SK-N-SH (cell line): ENCODE measurements at regions not wholly inside any gene's neighbourhood (a gene's known extent, or its start where the extent isn't known, plus 50 kb on each side); places are given as distances from the start of the nearest gene placed in this dataset.

ENCODE experiments used
- CHD2 ChIP-seq: fragments of 150-350 bp; IDR thresholded peaks from 2 replicates; pipeline ENCODE4 v1.6.1; 2018; ENCODE audit warnings: low read length; ENCODE audit not compliant: partially characterized antibody
- ELF1 ChIP-seq: IDR thresholded peaks from 2 replicates; pipeline ENCODE4 v1.4.0; 2012
- EP300 ChIP-seq, 2 experiments: IDR thresholded peaks; 2 replicates each; pipeline versions ENCODE4 v1.4.0 to v1.6.1; 2012; ENCODE audit warnings: borderline replicate concordance in 1 of 2, low read depth in 1 of 2, low read length in 1 of 2
- EZH2phosphoT487 ChIP-seq: fragments of 200-600 bp; sonication (generic); IDR thresholded peaks from 2 replicates; pipeline ENCODE4 v1.6.1; 2017; ENCODE audit warnings: low read depth, mixed run types, mild to moderate bottlenecking, antibody characterized with exemption, moderate library complexity, borderline replicate concordance
- FOSL2 ChIP-seq: IDR thresholded peaks from 2 replicates; pipeline ENCODE4 v1.4.0; 2012; ENCODE audit warnings: low read depth, mild to moderate bottlenecking, moderate library complexity, borderline replicate concordance
- GATA2 ChIP-seq: sonication (generic); formaldehyde crosslinking; IDR thresholded peaks from 2 replicates; pipeline ENCODE4 v1.5.0; 2020; ENCODE audit warnings: mild to moderate bottlenecking, missing genetic modification reagents
- JUND ChIP-seq: IDR thresholded peaks from 2 replicates; pipeline ENCODE4 v1.4.0; 2012
- MXI1 ChIP-seq: IDR thresholded peaks from 2 replicates; pipeline ENCODE4 v1.6.1; 2012; ENCODE audit warnings: mild to moderate bottlenecking, low read depth, low read length, improper control_type of control experiment
- NFIC ChIP-seq: IDR thresholded peaks from 2 replicates; pipeline ENCODE4 v1.4.0; 2012; ENCODE audit warnings: borderline replicate concordance
- POLR2AphosphoS5 ChIP-seq: IDR thresholded peaks from 2 replicates; pipeline ENCODE4 v1.6.1; 2012; ENCODE audit warnings: low read depth, low read length
- RAD21 ChIP-seq: IDR thresholded peaks from 2 replicates; pipeline ENCODE4 v1.6.1; 2012; ENCODE audit warnings: mild to moderate bottlenecking, low read length
- RCOR1 ChIP-seq: fragments of 150-350 bp; IDR thresholded peaks from 2 replicates; pipeline ENCODE4 v1.6.1; 2017; ENCODE audit warnings: antibody characterized with exemption, low read length
- RFX5 ChIP-seq: IDR thresholded peaks from 2 replicates; pipeline ENCODE4 v1.6.1; 2012; ENCODE audit warnings: mild to moderate bottlenecking, improper control_type of control experiment, low read length
- RXRA ChIP-seq: IDR thresholded peaks from 2 replicates; pipeline ENCODE4 v1.4.0; 2012; ENCODE audit warnings: low read depth, mild to moderate bottlenecking, borderline replicate concordance
- SIN3A ChIP-seq: IDR thresholded peaks from 2 replicates; pipeline ENCODE4 v1.6.1; 2012; ENCODE audit warnings: low read depth, mild to moderate bottlenecking, low read length, moderate library complexity, borderline replicate concordance
- TAF1 ChIP-seq: IDR thresholded peaks from 2 replicates; pipeline ENCODE4 v1.6.1; 2012; ENCODE audit warnings: low read depth, mild to moderate bottlenecking, low read length, moderate library complexity, borderline replicate concordance
- TCF12 ChIP-seq: IDR thresholded peaks from 2 replicates; pipeline ENCODE4 v1.4.0; 2012
- TEAD4 ChIP-seq: IDR thresholded peaks from 2 replicates; pipeline ENCODE4 v1.4.0; 2012; ENCODE audit warnings: mild to moderate bottlenecking, borderline replicate concordance; ENCODE audit not compliant: insufficient read depth
- USF1 ChIP-seq: IDR thresholded peaks from 2 replicates; pipeline ENCODE4 v1.4.0; 2012; ENCODE audit warnings: low read depth, borderline replicate concordance
- YY1 ChIP-seq: IDR thresholded peaks from 2 replicates; pipeline ENCODE4 v1.4.0; 2012; ENCODE audit warnings: low read depth, mild to moderate bottlenecking
- ZBTB33 ChIP-seq: IDR thresholded peaks from 2 replicates; pipeline ENCODE4 v1.4.0; 2012; ENCODE audit warnings: low read depth, borderline replicate concordance
- TF ChIP-seq, protein P1 (sequence below): IDR thresholded peaks from 2 replicates; pipeline ENCODE4 v1.6.1; 2012; ENCODE audit warnings: mild to moderate bottlenecking, low read depth, low read length, moderate library complexity
- TF ChIP-seq, protein P2 (sequence below): fragments of 150-350 bp; IDR thresholded peaks from 2 replicates; pipeline ENCODE4 v1.6.1; 2016; ENCODE audit warnings: mild to moderate bottlenecking, low read depth, low read length
- TF ChIP-seq, protein P3 (sequence below): fragments of 200-600 bp; sonication (generic); IDR thresholded peaks from 2 replicates; pipeline ENCODE4 v1.6.1; 2017; ENCODE audit warnings: antibody characterized with exemption, mild to moderate bottlenecking, moderate library complexity

GRCh38 chr4:129438456-129438981 lies 342.6 kb downstream of the C4orf33 start (continued):
- TF ChIP-seq, protein P1, sequence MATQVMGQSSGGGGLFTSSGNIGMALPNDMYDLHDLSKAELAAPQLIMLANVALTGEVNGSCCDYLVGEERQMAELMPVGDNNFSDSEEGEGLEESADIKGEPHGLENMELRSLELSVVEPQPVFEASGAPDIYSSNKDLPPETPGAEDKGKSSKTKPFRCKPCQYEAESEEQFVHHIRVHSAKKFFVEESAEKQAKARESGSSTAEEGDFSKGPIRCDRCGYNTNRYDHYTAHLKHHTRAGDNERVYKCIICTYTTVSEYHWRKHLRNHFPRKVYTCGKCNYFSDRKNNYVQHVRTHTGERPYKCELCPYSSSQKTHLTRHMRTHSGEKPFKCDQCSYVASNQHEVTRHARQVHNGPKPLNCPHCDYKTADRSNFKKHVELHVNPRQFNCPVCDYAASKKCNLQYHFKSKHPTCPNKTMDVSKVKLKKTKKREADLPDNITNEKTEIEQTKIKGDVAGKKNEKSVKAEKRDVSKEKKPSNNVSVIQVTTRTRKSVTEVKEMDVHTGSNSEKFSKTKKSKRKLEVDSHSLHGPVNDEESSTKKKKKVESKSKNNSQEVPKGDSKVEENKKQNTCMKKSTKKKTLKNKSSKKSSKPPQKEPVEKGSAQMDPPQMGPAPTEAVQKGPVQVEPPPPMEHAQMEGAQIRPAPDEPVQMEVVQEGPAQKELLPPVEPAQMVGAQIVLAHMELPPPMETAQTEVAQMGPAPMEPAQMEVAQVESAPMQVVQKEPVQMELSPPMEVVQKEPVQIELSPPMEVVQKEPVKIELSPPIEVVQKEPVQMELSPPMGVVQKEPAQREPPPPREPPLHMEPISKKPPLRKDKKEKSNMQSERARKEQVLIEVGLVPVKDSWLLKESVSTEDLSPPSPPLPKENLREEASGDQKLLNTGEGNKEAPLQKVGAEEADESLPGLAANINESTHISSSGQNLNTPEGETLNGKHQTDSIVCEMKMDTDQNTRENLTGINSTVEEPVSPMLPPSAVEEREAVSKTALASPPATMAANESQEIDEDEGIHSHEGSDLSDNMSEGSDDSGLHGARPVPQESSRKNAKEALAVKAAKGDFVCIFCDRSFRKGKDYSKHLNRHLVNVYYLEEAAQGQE = no peak
- TF ChIP-seq USF1 = no peak
- no peak for TF ChIP-seq TAF1
- TF ChIP-seq CHD2 = no peak
- TF ChIP-seq ELF1 = no peak
- peak; percentile 75 for TF ChIP-seq GATA2
- TF ChIP-seq RAD21 = no peak
- no peak for TF ChIP-seq SIN3A
- no peak for TF ChIP-seq JUND
- TF ChIP-seq, protein P2, sequence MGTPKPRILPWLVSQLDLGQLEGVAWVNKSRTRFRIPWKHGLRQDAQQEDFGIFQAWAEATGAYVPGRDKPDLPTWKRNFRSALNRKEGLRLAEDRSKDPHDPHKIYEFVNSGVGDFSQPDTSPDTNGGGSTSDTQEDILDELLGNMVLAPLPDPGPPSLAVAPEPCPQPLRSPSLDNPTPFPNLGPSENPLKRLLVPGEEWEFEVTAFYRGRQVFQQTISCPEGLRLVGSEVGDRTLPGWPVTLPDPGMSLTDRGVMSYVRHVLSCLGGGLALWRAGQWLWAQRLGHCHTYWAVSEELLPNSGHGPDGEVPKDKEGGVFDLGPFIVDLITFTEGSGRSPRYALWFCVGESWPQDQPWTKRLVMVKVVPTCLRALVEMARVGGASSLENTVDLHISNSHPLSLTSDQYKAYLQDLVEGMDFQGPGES = no peak
- no peak for TF ChIP-seq YY1
- TF ChIP-seq TCF12 = peak; percentile 21; the same call in 1 of the 2 replicates
- no peak for TF ChIP-seq POLR2AphosphoS5
- no peak for TF ChIP-seq EZH2phosphoT487
- TF ChIP-seq RFX5 = no peak
- TF ChIP-seq, protein P3, sequence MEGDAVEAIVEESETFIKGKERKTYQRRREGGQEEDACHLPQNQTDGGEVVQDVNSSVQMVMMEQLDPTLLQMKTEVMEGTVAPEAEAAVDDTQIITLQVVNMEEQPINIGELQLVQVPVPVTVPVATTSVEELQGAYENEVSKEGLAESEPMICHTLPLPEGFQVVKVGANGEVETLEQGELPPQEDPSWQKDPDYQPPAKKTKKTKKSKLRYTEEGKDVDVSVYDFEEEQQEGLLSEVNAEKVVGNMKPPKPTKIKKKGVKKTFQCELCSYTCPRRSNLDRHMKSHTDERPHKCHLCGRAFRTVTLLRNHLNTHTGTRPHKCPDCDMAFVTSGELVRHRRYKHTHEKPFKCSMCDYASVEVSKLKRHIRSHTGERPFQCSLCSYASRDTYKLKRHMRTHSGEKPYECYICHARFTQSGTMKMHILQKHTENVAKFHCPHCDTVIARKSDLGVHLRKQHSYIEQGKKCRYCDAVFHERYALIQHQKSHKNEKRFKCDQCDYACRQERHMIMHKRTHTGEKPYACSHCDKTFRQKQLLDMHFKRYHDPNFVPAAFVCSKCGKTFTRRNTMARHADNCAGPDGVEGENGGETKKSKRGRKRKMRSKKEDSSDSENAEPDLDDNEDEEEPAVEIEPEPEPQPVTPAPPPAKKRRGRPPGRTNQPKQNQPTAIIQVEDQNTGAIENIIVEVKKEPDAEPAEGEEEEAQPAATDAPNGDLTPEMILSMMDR = no peak
- no peak for TF ChIP-seq MXI1
- no peak for TF ChIP-seq FOSL2
- TF ChIP-seq TEAD4 = 0 out of 2 replicates have a peak, but pooled peaks have one; percentile 21
- no peak for TF ChIP-seq NFIC
- peak; percentile 50; the same call in 1 of the 2 replicates for TF ChIP-seq RCOR1
- no peak for TF ChIP-seq RXRA
- TF ChIP-seq ZBTB33 = no peak
- TF ChIP-seq EP300 (IDR thresholded peaks at IDR 0.05; ENCODE audit: borderline replicate concordance in 1 of 2, low read depth in 1 of 2, low read length in 1 of 2) = peak in 1 of 2 experiments; percentile 75; a peak in 2 of 4 replicates
